HepG2 (cell line): ENCODE measurements at regions not wholly inside any gene's neighbourhood (a gene's known extent, or its start where the extent isn't known, plus 50 kb on each side); places are given as distances from the start of the nearest gene placed in this dataset.
A peak's percentile ranks its signal among the peaks of the same experiment; 100 is the strongest.
"Not testable (repeated sequence)": the region's sequence is repeated elsewhere in the genome, so short reads cannot be mapped to it uniquely, and the experiment has no call there.

Source experiments
- ATAC-seq: fragments of 200-7000 bp; cut with Tn5 transposase; 3 replicates; pipeline ENCODE4 v1.9.1; 2020; ENCODE audit warnings: mild to moderate bottlenecking, moderate library complexity
- BruUV-seq: library from RNA; stranded (reverse); fragments of 400-500 nt; replicated peaks from 2 replicates; lab custom pipeline; 2021; lab: Mats Ljungman, UMichigan
- CTCF ChIA-PET: fragments of 300-600 bp; formaldehyde crosslinking; extraction: SDS; loops from one replicate; lab custom pipeline; 2021; ENCODE audit warnings: low total read pairs, inconsistent platforms, low intra/inter-chr PET ratio; lab: Yijun Ruan, JAX
- POLR2A ChIA-PET: fragments of 350-600 bp; sonication (Branson Sonifier 250); formaldehyde crosslinking; loops from one replicate; lab custom pipeline; 2020; ENCODE audit warnings: antibody characterized with exemption, inconsistent platforms; lab: Yijun Ruan, JAX
- DNase-seq: peaks from one replicate; pipeline ENCODE4 v3.0.0-alpha.2; 2015; ENCODE audit warnings: low spot score
- FAIRE-seq: peaks from 3 replicates; lab custom pipeline; 2011; peaks lifted over from hg19 to GRCh38; lab: Jason Lieb, UNC
- H2AFZ ChIP-seq: one replicate; pipeline ENCODE4 v1.6.1; 2011; ENCODE audit warnings: low read length, inconsistent platforms
- H3K27ac ChIP-seq: fragments of 300-600 bp; 3 replicates; pipeline ENCODE4 v1.8.0; 2011; ENCODE audit warnings: mixed run types, mild to moderate bottlenecking, mixed read lengths, low read length, inconsistent platforms; ENCODE audit not compliant: insufficient read depth; ENCODE audit errors: extremely low read length
- H3K27me3 ChIP-seq, 2 experiments: fragments of 200-600 bp in 1 of 2; 2 replicates in 1 of 2; 3 replicates in 1 of 2; pipeline versions ENCODE4 v1.6.0 to v1.8.0; 2011; ENCODE audit warnings: low read length in 2 of 2, mild to moderate bottlenecking in 2 of 2, moderate library complexity in 2 of 2, inconsistent platforms in 1 of 2; ENCODE audit not compliant: insufficient read depth in 2 of 2, control insufficient read depth in 1 of 2
- H3K36me3 ChIP-seq, 2 experiments: fragments of 200-600 bp in 1 of 2; replicated peaks in 1 of 2; 2 replicates in 1 of 2; 3 replicates in 1 of 2; pipeline versions ENCODE4 v1.5.1 to v1.8.0; 2011; ENCODE audit warnings: low read length in 2 of 2, inconsistent platforms in 1 of 2; ENCODE audit not compliant: insufficient read depth in 2 of 2, control insufficient read depth in 1 of 2
- H3K4me1 ChIP-seq: 2 replicates; pipeline ENCODE4 v1.5.1; 2012; ENCODE audit warnings: low read length, inconsistent platforms; ENCODE audit not compliant: insufficient read depth
- H3K4me2 ChIP-seq: 2 replicates; pipeline ENCODE4 v1.6.0; 2011; ENCODE audit warnings: low read depth, low read length, inconsistent platforms
- H3K4me3 ChIP-seq, 3 experiments: fragments of 200-600 bp in 1 of 3; sonication (generic), shearing (Covaris generic) in 1 of 3; replicated peaks in 1 of 3; 2 replicates each; pipeline ENCODE4 v1.5.1; 2011 to 2016; ENCODE audit warnings: low read length in 3 of 3, inconsistent platforms in 2 of 3, low read depth in 2 of 3, mild to moderate bottlenecking in 2 of 3, control low read depth in 1 of 3, mixed read lengths in 1 of 3; ENCODE audit not compliant: insufficient read depth in 1 of 3
- H3K79me2 ChIP-seq: one replicate; pipeline ENCODE4 v1.6.1; 2011; ENCODE audit warnings: low read length, inconsistent platforms; ENCODE audit not compliant: insufficient read depth
- H3K9ac ChIP-seq: 2 replicates; pipeline ENCODE4 v1.6.0; 2011; ENCODE audit warnings: mild to moderate bottlenecking, low read depth, low read length, inconsistent platforms; ENCODE audit not compliant: insufficient read depth
- H3K9me3 ChIP-seq: 2 replicates; pipeline ENCODE4 v1.5.1; 2012; ENCODE audit warnings: mild to moderate bottlenecking, low read length
- H4K20me1 ChIP-seq: 2 replicates; pipeline ENCODE4 v1.6.0; 2011; ENCODE audit warnings: inconsistent platforms, mild to moderate bottlenecking, low read length, moderate library complexity; ENCODE audit not compliant: insufficient read depth
- CREB1 ChIP-seq, 2 experiments: fragments of 450-650 bp in 1 of 2; IDR thresholded peaks; 2 replicates each; pipeline ENCODE4 v1.6.1; 2016 to 2017; ENCODE audit warnings: control low read depth in 1 of 2, mild to moderate bottlenecking in 1 of 2, missing compliant biosample characterization in 1 of 2, missing genetic modification characterization in 1 of 2
- EED ChIP-seq: sonication (generic); formaldehyde crosslinking; IDR thresholded peaks from 2 replicates; pipeline ENCODE4 v1.5.0; 2020; ENCODE audit warnings: mild to moderate bottlenecking, missing genetic modification reagents
- HNRNPK ChIP-seq: fragments of 200-400 bp; formaldehyde crosslinking; IDR thresholded peaks from 2 replicates; pipeline ENCODE4 v1.6.1; 2018; ENCODE audit warnings: low read length, low read depth, moderate library complexity, mild to moderate bottlenecking; ENCODE audit not compliant: poor library complexity, severe bottlenecking
- PCBP1 ChIP-seq: fragments of 200-400 bp; formaldehyde crosslinking; IDR thresholded peaks from 2 replicates; pipeline ENCODE4 v1.6.1; 2017; ENCODE audit warnings: mild to moderate bottlenecking, low read depth, low read length, borderline replicate concordance
- PCBP2 ChIP-seq: fragments of 200-400 bp; formaldehyde crosslinking; optimal IDR thresholded peaks from 2 replicates; pipeline ENCODE3; 2018; ENCODE audit warnings: low read length, low read depth; ENCODE audit not compliant: poor library complexity, severe bottlenecking
- ZNF383 ChIP-seq: sonication (generic); formaldehyde crosslinking; IDR thresholded peaks from 2 replicates; pipeline ENCODE4 v1.4.0; 2020; ENCODE audit warnings: missing genetic modification reagents, mild to moderate bottlenecking, borderline replicate concordance
- WGBS: methylation state at CpG from one replicate; pipeline ENCODE4 v1.1.6; 2017; ENCODE audit warnings: low lambda C conversion rate; 5-methylcytosine and 5-hydroxymethylcytosine counted together
- in situ Hi-C: cut with HindIII; loops from 2 replicates; pipeline ENCODE4 v1.10.0; 2017; ENCODE audit warnings: low pct_unique_long_range_greater_than_20kb; ENCODE audit not compliant: extremely low pct_ligation_motif_present
- intact Hi-C: fragments of 100-400 bp; cut with micrococcal nuclease; formaldehyde crosslinking; loops from one replicate; pipeline ENCODE4 v1.10.0; 2022; ENCODE audit not compliant: unreplicated experiment

DNA sequence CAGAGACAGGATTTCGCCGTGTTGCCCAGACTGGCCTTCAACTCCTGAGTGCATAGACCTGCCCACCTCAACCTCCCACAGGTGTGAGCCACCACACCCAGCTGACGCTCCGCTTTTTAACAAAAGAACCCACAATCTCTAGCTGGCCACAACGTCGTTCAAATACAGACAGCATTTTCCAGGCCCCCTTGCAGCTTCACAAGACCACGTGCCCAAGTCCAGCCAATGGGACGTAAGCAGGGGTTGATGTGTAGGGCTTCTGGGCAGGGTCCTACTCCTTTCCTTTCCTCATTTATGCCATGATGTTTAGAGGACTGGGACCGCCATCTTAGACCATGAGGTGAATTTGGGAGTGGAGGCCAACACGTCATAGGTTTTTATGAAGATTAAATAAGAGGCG lies 81.0 kb downstream of the TFAP2C start:
- BruUV-seq = no TSS peak

DNA sequence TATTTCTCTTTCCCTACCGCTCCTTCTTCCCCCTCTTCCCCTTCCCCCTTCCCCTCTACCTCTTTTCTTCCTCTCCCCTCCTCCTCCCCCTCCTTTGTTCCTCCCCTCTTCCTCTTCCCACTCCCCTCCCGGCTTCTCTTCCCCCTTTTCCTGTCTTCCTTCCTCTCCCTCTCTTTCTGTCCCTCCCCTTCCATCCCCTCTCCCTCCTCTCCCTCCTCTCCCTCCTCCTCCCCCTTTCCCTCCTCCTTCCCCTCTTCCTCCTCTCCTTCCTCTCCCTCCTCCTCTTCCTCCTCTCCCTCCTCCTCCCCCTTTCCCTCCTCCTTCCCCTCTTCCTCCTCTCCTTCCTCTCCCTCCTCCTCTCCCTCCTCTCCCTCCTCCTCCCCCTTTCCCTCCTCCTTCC lies 81.5 kb downstream of the TFAP2C start:
- H3K9ac ChIP-seq, H4K20me1 ChIP-seq, intact Hi-C loops, ATAC-seq, POLR2A ChIA-PET, BruUV-seq, FAIRE-seq, H3K9me3 ChIP-seq, H3K36me3 ChIP-seq, H3K27ac ChIP-seq, DNase-seq, H3K4me1 ChIP-seq, H3K79me2 ChIP-seq, CTCF ChIA-PET, in situ Hi-C loops, H3K4me3 ChIP-seq, H2AFZ ChIP-seq, H3K4me2 ChIP-seq: not testable (repeated sequence)
- H3K27me3 ChIP-seq = peaks cover 1 to 28% of the 10 kb centered on the region in 2 experiments
- TF ChIP-seq PCBP2 (peak; percentile 93), HNRNPK (peak; percentile 88), PCBP1 (peak; percentile 91; the same call in 1 of the 2 replicates)
- 2% methylated on average over 2 of the region's 2 CpGs for WGBS

More for the DNA sequence above, 81.0 kb downstream of the TFAP2C start:
- CTCF ChIA-PET = no interaction called here
- H3K9ac ChIP-seq = no peak overlapping the region
- POLR2A ChIA-PET = no interaction called here
- no peaks in the 10 kb centered on the region for H3K4me1 ChIP-seq
- H3K4me3 ChIP-seq = no peak overlapping the region
- H3K4me2 ChIP-seq = no peak overlapping the region
- in situ Hi-C loops = no loop called here
- H3K27me3 ChIP-seq = peaks cover 1 to 26% of the 10 kb centered on the region in 2 experiments
- no peak overlapping the region for H3K27ac ChIP-seq
- intact Hi-C loops = no loop called here
- no peak for ATAC-seq
- TF ChIP-seq ZNF383 (no peak), EED (CRISPR knock-in tag) (no peak), CREB1 (IDR thresholded peaks at IDR 0.05) (peak; percentile 3; the same call in 1 of the 2 replicates), CREB1 (CRISPR knock-in tag; IDR thresholded peaks at IDR 0.05) (no peak)
- TF ChIP-seq, all 625 proteins: peak for 1
- Histone ChIP-seq H3K36me3 (no peaks in the 10 kb centered on the region), H3K9me3 (no peaks in the 10 kb centered on the region), H2AFZ (no peak overlapping the region), H4K20me1 (no peaks in the 10 kb centered on the region), H3K79me2 (no peaks in the 10 kb centered on the region)
- WGBS = 25% methylated on average over 11 of the region's 11 CpGs
- FAIRE-seq (no peak), DNase-seq (no peak)
